ENCODE measurements at regions not wholly inside any gene's neighbourhood (a gene's known extent, or its start where the extent isn't known, plus 50 kb on each side); places are given as distances from the start of the nearest gene placed in this dataset.

DNA sequence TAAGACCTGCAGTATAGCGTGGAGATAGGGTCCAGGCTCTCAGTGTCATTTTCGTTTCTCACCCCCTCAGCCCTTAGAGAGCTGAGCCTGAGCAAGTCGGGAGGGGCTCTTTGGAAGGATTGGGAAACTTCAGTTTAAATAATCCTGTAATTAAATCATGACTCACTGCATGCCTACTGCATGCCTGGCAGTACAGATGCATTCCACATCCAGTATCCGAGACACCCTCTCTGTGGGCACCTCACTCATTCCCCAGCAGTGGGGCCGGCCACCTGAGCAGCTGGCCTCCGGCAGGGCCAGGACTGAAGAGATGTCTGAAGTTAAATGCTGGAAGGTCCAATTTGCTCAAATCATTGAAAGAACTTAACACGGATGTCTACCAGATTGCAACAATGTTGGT lies 316.6 kb downstream of the THBS2 start:
- peak; percentile 61 for TF ChIP-seq TEAD4 (IDR thresholded peaks at IDR 0.05)
- 0 out of 2 replicates have a peak, but pooled peaks have one; percentile 39 for TF ChIP-seq CEBPB (IDR thresholded peaks at IDR 0.05)
- TF ChIP-seq TCF12 (IDR thresholded peaks at IDR 0.05; ENCODE audit: low read depth) = no peak
- no peak for TF ChIP-seq RAD21 (IDR thresholded peaks at IDR 0.05; ENCODE audit: low read depth)

DNA sequence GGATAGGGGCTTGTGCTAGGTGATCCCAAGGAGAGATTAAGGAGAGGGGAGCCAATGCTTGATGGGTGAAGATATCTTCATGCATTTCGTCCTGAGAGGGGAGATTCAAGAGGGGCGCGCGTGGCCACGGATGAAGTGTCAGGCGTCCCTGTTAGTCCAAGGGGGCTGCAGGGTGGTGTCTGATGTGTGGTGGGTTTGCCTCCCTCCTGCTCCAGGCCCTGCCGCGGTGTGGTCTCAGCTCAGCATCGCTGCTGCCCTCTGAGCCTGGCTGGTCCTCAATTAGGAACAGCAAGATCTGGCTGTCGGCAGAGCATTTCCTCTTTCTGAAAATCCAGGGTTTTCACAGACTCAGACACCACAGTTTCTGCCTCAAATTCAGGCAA lies 318.0 kb downstream of the THBS2 start:
- TF ChIP-seq, protein P1, sequence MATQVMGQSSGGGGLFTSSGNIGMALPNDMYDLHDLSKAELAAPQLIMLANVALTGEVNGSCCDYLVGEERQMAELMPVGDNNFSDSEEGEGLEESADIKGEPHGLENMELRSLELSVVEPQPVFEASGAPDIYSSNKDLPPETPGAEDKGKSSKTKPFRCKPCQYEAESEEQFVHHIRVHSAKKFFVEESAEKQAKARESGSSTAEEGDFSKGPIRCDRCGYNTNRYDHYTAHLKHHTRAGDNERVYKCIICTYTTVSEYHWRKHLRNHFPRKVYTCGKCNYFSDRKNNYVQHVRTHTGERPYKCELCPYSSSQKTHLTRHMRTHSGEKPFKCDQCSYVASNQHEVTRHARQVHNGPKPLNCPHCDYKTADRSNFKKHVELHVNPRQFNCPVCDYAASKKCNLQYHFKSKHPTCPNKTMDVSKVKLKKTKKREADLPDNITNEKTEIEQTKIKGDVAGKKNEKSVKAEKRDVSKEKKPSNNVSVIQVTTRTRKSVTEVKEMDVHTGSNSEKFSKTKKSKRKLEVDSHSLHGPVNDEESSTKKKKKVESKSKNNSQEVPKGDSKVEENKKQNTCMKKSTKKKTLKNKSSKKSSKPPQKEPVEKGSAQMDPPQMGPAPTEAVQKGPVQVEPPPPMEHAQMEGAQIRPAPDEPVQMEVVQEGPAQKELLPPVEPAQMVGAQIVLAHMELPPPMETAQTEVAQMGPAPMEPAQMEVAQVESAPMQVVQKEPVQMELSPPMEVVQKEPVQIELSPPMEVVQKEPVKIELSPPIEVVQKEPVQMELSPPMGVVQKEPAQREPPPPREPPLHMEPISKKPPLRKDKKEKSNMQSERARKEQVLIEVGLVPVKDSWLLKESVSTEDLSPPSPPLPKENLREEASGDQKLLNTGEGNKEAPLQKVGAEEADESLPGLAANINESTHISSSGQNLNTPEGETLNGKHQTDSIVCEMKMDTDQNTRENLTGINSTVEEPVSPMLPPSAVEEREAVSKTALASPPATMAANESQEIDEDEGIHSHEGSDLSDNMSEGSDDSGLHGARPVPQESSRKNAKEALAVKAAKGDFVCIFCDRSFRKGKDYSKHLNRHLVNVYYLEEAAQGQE (IDR thresholded peaks at IDR 0.05; ENCODE audit: low read depth) = no peak

DNA sequence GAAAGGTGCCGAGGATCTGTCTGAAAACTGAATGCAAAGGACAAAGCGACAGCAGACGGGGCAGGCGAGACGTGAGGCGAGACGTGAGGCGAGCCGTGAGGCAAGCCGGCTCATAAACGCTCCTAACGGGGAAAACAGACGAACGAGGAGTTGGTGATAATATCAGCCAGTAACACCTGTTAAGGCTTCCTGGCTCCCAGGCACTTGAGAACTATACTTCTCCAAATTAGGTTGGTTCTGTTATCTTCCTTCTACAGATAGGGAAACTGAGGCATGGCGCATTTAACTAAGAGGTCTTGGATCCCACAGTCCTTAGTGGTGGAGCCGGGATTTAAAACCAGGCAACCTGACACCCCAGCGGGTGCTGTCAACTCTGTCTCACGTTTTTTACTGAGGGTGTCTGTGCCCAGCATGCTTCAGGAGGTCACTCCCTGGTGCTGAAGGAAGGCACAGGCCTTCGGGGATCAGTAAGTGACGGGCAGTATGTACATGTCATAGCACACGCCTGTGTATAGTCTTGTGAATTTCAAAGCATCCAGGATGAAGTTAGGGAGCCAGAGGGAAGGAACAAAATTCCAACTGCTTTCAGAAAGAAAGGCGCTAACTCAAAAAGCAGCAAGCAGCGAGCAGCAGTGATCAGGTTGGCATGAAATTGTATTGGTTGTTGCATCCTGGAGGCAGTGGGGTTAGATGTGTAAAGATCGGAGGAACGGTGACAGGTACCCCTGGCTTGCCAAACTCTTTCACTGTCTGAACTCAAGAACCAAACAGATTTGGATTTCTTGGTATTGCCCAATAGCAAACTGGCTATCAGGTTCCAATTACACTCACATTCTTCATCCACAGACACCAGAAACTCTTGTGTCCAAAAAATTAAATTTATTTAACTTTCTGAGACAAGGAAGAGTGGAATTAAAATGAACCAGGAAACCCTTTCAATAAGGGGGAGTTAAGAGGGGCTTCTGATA lies 318.7 kb downstream of the THBS2 start:
- TF ChIP-seq CEBPB (IDR thresholded peaks at IDR 0.05) = peak; percentile 12; the same call in 1 of the 2 replicates
- no peak for TF ChIP-seq ZBTB7A (IDR thresholded peaks at IDR 0.05; ENCODE audit: low read depth)
- TF ChIP-seq EP300 (IDR thresholded peaks at IDR 0.05; ENCODE audit: borderline replicate concordance) = no peak
- TF ChIP-seq EGR1 (IDR thresholded peaks at IDR 0.05) = no peak
- no peak for TF ChIP-seq RAD21 (IDR thresholded peaks at IDR 0.05; ENCODE audit: low read depth)

DNA sequence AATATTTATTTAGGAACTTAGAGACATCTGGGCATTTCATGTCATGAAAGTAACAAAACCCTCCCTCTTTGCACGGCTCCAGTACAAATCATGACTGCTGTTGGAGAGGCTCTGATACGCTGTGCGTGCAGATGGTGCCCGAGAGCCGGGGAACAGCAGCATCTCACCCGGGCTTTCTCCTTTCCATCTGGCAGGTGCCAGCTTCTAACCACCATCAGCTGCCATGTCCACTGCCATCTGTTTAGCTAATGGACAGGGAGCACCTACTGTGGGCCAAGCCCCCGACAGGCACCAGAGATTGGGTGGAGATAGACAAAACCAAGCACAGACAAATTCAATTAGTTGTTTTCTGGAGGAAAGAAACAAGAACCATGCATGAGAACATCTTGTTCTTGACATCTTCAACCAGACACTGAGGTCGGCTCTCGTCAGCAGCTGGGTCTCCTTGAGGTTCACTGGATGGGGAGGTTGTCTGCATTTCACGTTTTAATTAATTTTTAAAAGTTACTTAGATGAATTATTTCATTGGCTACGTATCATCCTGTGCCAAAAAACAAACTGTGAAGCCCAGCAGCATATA lies 323.7 kb downstream of the THBS2 start:
- TF ChIP-seq ZBTB7A (IDR thresholded peaks at IDR 0.05; ENCODE audit: low read depth) = no peak
- TF ChIP-seq EGR1 (IDR thresholded peaks at IDR 0.05) = no peak
- TF ChIP-seq YY1 (IDR thresholded peaks at IDR 0.05; ENCODE audit: low read depth) = no peak
- TF ChIP-seq FOXM1 (IDR thresholded peaks at IDR 0.05; ENCODE audit: borderline replicate concordance, low read depth) = no peak

DNA sequence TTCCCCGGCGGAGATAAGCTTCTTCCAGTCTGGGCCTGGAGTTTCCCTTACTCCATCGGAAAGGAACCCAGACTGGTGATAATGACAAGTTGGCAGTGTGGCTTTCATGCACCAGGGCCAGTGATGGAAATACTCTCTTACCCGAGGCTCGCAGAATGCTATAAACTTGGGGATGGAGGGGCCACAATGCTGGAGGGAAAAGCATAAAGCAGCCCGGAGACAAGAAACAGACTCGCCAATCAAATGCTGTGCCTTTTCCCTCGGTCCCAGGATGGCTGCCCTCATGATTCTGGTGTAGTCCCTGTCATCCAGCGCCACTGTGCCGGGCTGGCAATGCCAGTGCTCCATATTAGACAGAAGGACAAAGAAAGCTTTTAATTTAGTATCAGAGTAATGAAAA lies 325.6 kb downstream of the THBS2 start:
- TF ChIP-seq TEAD4 (IDR thresholded peaks at IDR 0.05) (no peak), ZBTB7A (IDR thresholded peaks at IDR 0.05; ENCODE audit: low read depth) (no peak), TCF12 (IDR thresholded peaks at IDR 0.05; ENCODE audit: low read depth) (no peak), CEBPB (IDR thresholded peaks at IDR 0.05) (no peak), TAF1 (IDR thresholded peaks at IDR 0.05; ENCODE audit: low read depth) (no peak), NFIC (IDR thresholded peaks at IDR 0.05) (no peak), EP300 (IDR thresholded peaks at IDR 0.05; ENCODE audit: borderline replicate concordance) (no peak), YY1 (IDR thresholded peaks at IDR 0.05; ENCODE audit: low read depth) (no peak), CREB1 (IDR thresholded peaks at IDR 0.05; ENCODE audit: low read depth) (no peak), FOXM1 (IDR thresholded peaks at IDR 0.05; ENCODE audit: borderline replicate concordance, low read depth) (no peak)
- TF ChIP-seq, protein P1 (IDR thresholded peaks at IDR 0.05; ENCODE audit: low read depth) = no peak
- TF ChIP-seq, protein P2, sequence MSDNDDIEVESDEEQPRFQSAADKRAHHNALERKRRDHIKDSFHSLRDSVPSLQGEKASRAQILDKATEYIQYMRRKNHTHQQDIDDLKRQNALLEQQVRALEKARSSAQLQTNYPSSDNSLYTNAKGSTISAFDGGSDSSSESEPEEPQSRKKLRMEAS (IDR thresholded peaks at IDR 0.05) = no peak
- TF ChIP-seq, protein P3, sequence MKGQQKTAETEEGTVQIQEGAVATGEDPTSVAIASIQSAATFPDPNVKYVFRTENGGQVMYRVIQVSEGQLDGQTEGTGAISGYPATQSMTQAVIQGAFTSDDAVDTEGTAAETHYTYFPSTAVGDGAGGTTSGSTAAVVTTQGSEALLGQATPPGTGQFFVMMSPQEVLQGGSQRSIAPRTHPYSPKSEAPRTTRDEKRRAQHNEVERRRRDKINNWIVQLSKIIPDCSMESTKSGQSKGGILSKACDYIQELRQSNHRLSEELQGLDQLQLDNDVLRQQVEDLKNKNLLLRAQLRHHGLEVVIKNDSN (IDR thresholded peaks at IDR 0.05) = no peak

DNA sequence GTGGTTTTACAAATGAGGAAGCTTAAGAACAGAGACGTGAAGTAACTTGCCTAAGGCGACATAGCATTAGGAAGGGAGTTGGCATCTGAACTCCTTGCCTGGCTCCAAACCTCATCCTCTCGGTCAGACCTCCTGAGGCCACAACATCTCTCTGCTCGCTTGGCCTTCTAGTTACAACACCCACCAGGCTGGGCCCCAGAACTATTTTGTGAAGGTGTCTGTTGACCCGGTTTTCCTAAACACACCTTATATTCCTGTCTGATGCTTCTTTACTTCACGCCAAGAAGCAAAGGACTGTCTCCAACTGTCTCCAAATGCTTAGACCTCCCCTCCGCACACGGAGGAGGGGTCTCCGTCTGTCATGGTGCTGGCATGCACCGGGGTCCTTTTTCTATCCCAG lies 326.6 kb downstream of the THBS2 start:
- no peak for TF ChIP-seq TEAD4 (IDR thresholded peaks at IDR 0.05)
- TF ChIP-seq, protein P2 (IDR thresholded peaks at IDR 0.05) = no peak
- no peak for TF ChIP-seq RAD21 (IDR thresholded peaks at IDR 0.05; ENCODE audit: low read depth)
- no peak for TF ChIP-seq CREB1 (IDR thresholded peaks at IDR 0.05; ENCODE audit: low read depth)
- TF ChIP-seq, protein P1 (IDR thresholded peaks at IDR 0.05; ENCODE audit: low read depth) = no peak
- TF ChIP-seq ZBTB7A (IDR thresholded peaks at IDR 0.05; ENCODE audit: low read depth) = no peak
- TF ChIP-seq CEBPB (IDR thresholded peaks at IDR 0.05) = no peak
- no peak for TF ChIP-seq EP300 (IDR thresholded peaks at IDR 0.05; ENCODE audit: borderline replicate concordance)
- TF ChIP-seq, protein P3 (IDR thresholded peaks at IDR 0.05) = no peak
- TF ChIP-seq EGR1 (IDR thresholded peaks at IDR 0.05) = no peak
- TF ChIP-seq FOXM1 (IDR thresholded peaks at IDR 0.05; ENCODE audit: borderline replicate concordance, low read depth) = no peak
- TF ChIP-seq YY1 (IDR thresholded peaks at IDR 0.05; ENCODE audit: low read depth) = no peak
- TF ChIP-seq TAF1 (IDR thresholded peaks at IDR 0.05; ENCODE audit: low read depth) = no peak
- TF ChIP-seq NFIC (IDR thresholded peaks at IDR 0.05) = no peak
- TF ChIP-seq TCF12 (IDR thresholded peaks at IDR 0.05; ENCODE audit: low read depth) = no peak
